Ectodermal cell (in vitro differentiated cells): ENCODE measurements at regions not wholly inside any gene's neighbourhood (a gene's known extent, or its start where the extent isn't known, plus 50 kb on each side); places are given as distances from the start of the nearest gene placed in this dataset.

Source experiments
- H3K27ac ChIP-seq: 2 replicates; pipeline ENCODE4 v1.7.0; 2013; ENCODE audit warnings: mild to moderate bottlenecking, low read depth, low read length; ENCODE audit not compliant: insufficient read depth, poor library complexity, severe bottlenecking
- H3K27me3 ChIP-seq: 2 replicates; pipeline ENCODE4 v1.7.0; 2013; ENCODE audit warnings: mild to moderate bottlenecking, low read length; ENCODE audit not compliant: insufficient read depth, control insufficient read depth, poor library complexity, severe bottlenecking
- H3K36me3 ChIP-seq: one replicate; pipeline ENCODE4 v1.7.0; 2013; ENCODE audit warnings: low read length; ENCODE audit not compliant: control insufficient read depth, insufficient read depth
- H3K4me1 ChIP-seq: one replicate; pipeline ENCODE4 v1.7.0; 2013; ENCODE audit warnings: low read length; ENCODE audit not compliant: control insufficient read depth, insufficient read depth
- H3K4me3 ChIP-seq: 2 replicates; pipeline ENCODE4 v1.7.0; 2013; ENCODE audit warnings: low read depth, low read length, control low read depth; ENCODE audit not compliant: insufficient read depth
- H3K9me3 ChIP-seq: 2 replicates; pipeline ENCODE4 v1.7.0; 2013; ENCODE audit warnings: mild to moderate bottlenecking, low read length, moderate library complexity; ENCODE audit not compliant: control insufficient read depth
- WGBS, 2 experiments: methylation state at CpG; one replicate each; pipeline ENCODE4 v1.1.7; 2013; ENCODE audit warnings: missing lambda C conversion rate in 2 of 2; 5-methylcytosine and 5-hydroxymethylcytosine counted together

DNA sequence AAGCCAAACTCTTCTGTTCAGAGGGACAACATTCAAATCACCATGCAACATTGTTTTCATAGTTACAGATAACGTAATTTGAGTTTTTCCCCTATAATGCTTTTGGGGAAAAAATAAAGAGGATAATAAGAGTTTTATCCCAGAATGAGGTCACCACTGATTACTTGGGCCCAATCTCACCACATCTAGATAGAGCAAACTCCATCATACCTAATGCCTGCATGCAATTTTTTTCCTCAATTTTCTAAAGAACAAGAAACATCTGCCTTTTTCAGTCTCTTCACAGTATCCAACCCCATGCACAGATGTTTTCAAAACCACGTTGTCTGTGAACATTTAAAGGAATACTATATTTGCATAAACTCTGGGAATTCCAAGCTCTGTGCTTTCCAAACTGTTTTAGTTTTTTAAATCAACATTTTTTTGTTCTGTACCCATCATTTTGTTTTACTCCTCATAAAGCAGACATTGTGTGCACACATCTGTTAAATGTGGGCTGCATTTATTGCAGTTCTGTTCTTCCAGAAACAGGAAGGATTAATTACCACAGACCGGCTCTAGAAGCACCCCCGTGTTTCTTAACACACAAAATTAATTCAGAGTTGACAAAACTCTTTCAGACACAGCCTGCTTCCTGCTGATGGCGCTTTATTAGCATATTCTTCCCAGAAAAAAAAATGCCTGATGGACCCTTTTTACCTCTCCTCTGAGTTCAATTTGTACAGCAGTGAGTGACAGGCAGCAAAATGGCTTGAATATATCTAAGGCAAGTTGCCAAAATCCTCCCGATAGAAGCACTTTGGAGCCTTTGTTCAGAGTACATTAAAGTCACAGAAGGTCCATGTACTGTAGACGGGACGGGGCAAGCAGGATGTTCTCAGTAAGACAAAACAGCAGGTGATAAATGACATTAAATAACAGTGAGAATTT lies 1171.9 kb downstream of the EFNB2 start:
- no peaks in the 10 kb centered on the region for H3K27me3 ChIP-seq
- no peak overlapping the region for H3K4me3 ChIP-seq
- H3K9me3 ChIP-seq = no peaks in the 10 kb centered on the region
- H3K4me1 ChIP-seq = no peaks in the 10 kb centered on the region
- 43 to 64% methylated on average over 5 to 8 of the region's 8 CpGs for WGBS, 2 experiments
- H3K36me3 ChIP-seq = no peaks in the 10 kb centered on the region
- no peak overlapping the region for H3K27ac ChIP-seq

DNA sequence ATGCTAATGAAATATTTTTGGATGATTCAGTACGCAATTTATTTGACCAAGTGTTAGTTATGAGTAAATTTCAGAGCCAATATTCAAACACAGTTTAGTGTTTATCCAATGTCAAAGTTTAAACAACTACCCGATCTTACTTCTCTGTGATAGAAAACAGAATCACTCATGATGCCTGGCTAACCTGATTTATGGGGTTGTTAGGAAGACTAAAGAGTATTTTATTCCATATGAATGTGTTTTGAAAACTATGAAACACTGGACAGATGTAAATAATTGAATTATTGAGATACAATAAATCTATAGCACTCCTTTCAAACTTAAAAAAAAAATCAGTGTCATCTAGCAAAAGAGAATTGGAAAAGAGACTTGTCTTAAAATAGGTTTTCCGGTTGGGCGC lies 1181.8 kb downstream of the EFNB2 start:
- Histone ChIP-seq H3K9me3 (no peaks in the 10 kb centered on the region), H3K4me1 (no peaks in the 10 kb centered on the region), H3K27me3 (no peaks in the 10 kb centered on the region), H3K4me3 (no peak overlapping the region), H3K27ac (no peak overlapping the region), H3K36me3 (no peaks in the 10 kb centered on the region)
- 94 to 95% methylated on average over 3 to 4 of the region's 4 CpGs for WGBS, 2 experiments

DNA sequence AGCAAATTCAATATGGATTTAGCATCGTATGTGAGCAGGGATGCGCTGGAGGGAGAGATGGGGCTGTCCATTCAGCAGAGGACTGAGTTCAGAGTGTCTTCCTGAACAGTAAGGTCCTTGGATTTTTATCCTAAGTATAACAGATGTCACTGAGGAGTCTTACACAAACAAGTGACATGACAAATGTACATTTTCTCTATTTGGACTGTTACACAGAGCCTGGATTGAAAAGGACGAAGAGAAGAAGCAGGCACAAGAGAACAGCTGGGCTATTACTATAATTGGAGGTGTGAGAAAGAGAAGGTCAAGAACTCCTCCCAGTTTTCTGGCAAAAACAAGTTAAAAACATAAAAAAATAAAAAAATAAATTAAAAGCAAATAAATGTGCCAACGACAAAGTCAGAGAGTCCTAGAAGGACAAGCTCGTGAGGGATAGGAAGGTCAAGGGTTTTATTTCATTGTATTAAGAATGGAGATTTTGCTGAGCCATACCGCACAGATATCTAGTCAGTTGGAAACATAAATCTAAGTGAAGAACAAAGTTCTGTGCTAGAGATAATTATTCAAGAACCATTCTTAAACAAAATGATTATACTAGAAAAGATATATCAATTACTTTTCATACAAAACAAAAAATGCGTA lies 1186.3 kb downstream of the EFNB2 start:
- WGBS, 2 experiments = 93 to 95% methylated on average over 6 of the region's 7 CpGs
- Histone ChIP-seq H3K27me3 (no peaks in the 10 kb centered on the region), H3K4me1 (no peaks in the 10 kb centered on the region), H3K36me3 (no peaks in the 10 kb centered on the region), H3K9me3 (no peaks in the 10 kb centered on the region), H3K27ac (no peak overlapping the region), H3K4me3 (no peak overlapping the region)

DNA sequence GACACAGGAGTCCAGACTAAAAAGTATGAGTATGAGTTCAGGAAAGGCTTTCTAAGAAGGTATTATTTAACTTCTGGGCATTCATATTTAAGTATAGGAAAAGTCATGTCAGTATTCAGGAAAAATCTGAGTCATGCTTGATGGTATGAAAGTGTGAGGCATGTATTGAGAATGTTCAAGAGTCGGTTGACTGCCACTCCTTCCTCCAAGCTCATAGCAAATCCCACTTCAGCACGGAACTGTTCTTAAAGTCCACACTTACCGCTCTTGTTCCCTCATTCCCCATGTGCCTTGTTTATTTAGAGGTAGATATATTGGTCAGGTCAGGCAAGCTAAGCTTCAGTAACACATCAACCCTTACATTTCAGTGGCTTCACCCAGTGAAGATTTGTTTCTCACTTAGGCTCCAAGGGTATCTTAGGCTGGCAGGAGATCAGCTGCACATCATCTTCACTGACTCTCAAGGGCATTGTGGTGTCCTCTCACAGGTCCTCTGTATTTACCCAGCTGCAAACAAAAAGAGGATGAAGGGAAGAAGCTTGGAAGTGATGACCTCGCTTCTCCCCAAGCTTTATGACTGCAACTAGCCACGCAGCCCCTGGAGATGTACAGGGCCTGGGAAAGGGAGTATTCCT lies 1189.2 kb downstream of the EFNB2 start:
- WGBS, 2 experiments = 89 to 100% methylated on average over 2 to 5 of the region's 5 CpGs
- H3K9me3 ChIP-seq = no peaks in the 10 kb centered on the region
- no peaks in the 10 kb centered on the region for H3K27me3 ChIP-seq
- no peak overlapping the region for H3K27ac ChIP-seq
- H3K4me3 ChIP-seq = no peak overlapping the region
- no peaks in the 10 kb centered on the region for H3K36me3 ChIP-seq
- H3K4me1 ChIP-seq = no peaks in the 10 kb centered on the region

DNA sequence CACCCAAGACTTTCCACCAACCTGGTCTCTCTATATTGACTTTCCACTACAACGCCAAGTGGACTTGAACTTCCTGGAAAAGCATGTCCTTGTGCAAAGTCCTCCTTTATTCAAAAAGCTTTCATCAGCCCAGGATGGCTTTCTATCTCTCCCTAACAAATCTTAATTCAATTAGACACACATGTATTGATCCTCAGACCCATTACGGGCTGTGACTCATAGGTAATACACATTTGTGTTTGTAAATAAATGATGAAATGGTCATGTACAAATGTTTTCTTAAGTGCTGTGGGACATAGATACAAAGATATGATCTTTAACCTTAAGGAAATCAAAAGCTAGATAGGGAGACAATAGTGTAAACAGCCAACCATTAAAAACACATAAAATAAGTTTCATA lies 1189.7 kb downstream of the EFNB2 start:
- H3K4me3 ChIP-seq = no peak overlapping the region
- 96 to 100% methylated on average over 1 to 2 of the region's 2 CpGs for WGBS, 2 experiments
- H3K4me1 ChIP-seq = no peaks in the 10 kb centered on the region
- H3K9me3 ChIP-seq = no peaks in the 10 kb centered on the region
- H3K27ac ChIP-seq = no peak overlapping the region
- H3K27me3 ChIP-seq = no peaks in the 10 kb centered on the region
- no peaks in the 10 kb centered on the region for H3K36me3 ChIP-seq

DNA sequence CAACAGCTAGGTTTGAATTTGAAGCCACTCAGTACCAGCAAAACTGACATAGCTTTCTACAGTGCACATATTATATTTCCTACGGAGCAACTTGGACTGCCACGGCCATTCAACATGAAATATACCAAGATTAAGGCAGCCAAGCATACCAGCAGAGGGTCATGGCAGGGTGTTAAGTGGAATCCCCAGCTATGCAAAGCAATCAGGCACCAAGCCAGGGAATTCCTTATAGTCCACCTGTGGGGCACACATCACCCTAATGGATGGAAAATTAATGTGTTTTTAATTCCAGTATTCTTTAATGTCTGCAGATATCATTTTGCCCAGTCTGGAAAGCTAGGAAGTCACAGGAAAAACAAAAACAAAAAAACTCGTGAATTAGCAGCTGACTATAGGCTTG lies 1190.3 kb downstream of the EFNB2 start:
- 91 to 96% methylated on average over 3 of the region's 3 CpGs for WGBS, 2 experiments
- Histone ChIP-seq H3K27me3 (no peaks in the 10 kb centered on the region), H3K4me1 (no peaks in the 10 kb centered on the region), H3K4me3 (no peak overlapping the region), H3K36me3 (no peaks in the 10 kb centered on the region), H3K9me3 (no peaks in the 10 kb centered on the region), H3K27ac (no peak overlapping the region)

DNA sequence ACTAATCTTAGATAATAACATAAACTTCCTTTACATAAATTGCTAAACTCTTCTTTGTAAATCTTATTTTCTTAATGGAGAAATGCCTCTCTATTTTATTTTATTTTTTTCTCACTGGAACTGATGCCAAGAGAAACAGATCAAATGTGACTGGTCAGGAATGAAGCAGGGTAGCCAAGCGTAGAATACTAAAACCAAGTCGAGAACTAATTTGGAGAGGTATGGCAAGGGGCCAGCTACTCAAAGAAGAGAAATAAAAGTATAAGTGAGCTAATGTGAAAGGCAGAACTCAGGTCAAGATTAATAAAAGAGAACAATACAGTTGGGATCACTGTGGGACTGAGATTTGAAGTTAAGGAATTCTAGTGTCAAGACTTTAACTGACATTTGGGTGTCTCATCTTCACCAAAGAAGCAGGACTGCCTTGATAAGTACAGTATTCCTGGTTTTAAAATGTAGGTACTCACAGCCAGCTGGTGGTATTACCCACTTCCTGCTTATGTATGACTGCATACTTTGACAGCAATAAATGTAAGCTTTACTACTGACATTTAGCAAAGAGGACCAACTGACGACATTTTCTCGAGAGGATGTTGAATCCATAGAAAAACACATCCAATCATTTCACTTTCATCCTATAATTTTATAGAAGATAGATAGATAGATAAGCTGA lies 1192.2 kb downstream of the EFNB2 start:
- 89 to 93% methylated on average over 2 to 4 of the region's 4 CpGs for WGBS, 2 experiments
- H3K27me3 ChIP-seq = no peaks in the 10 kb centered on the region
- no peaks in the 10 kb centered on the region for H3K4me1 ChIP-seq
- H3K36me3 ChIP-seq = no peaks in the 10 kb centered on the region
- no peak overlapping the region for H3K27ac ChIP-seq
- no peaks in the 10 kb centered on the region for H3K9me3 ChIP-seq
- H3K4me3 ChIP-seq = no peak overlapping the region

DNA sequence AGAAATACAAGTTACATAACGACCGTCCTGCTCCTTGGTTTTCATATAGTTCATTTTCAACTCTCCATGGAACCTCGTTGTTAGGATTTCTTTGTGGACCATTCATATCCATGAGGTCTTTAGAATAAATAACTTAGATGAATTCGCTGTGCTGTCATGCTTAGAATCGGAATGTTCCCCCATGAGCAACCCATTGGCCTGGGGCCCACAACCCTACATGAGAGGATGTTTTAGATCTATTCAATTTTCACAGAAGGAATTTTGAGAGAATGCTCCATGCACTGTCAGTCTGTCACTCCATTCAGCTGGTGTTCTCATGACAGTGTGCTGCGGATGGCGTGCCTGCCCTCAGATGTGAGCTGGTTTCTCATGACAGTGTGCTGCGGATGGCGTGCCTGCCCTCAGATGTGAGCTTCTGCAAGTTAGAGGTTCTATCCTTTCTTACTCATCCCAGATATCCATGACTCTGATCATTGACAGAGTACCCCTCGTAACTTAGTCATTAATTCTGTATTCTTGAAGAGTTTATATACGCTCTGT lies 1193.1 kb downstream of the EFNB2 start:
- Histone ChIP-seq H3K36me3 (no peaks in the 10 kb centered on the region), H3K27me3 (no peaks in the 10 kb centered on the region), H3K27ac (no peak overlapping the region), H3K4me1 (no peaks in the 10 kb centered on the region), H3K4me3 (no peak overlapping the region), H3K9me3 (no peaks in the 10 kb centered on the region)
- 94 to 97% methylated on average over 9 to 10 of the region's 11 CpGs for WGBS, 2 experiments

DNA sequence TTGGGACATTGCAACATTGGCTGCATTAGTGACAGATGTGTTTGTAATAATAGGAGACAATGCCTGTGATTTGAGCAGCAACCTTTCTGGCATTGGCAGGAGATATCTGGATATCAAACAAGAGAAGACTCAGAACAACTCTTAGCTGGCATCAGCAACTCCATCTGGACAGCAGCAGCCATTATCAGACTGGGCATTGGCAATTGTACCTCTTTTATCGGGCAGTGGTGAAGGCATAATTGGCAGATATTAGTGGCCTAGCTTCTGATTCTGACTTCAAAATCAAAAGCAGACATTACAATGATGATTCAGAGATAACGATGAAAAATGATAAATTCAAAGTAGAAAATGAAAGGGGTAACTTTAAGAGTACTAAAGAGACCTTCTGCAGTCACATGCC lies 1193.7 kb downstream of the EFNB2 start:
- Histone ChIP-seq H3K9me3 (no peaks in the 10 kb centered on the region), H3K4me1 (no peaks in the 10 kb centered on the region), H3K36me3 (no peaks in the 10 kb centered on the region), H3K27me3 (no peaks in the 10 kb centered on the region), H3K27ac (no peak overlapping the region), H3K4me3 (no peak overlapping the region)
- WGBS, 2 experiments = 97 to 100% methylated on average over 2 of the region's 2 CpGs
